ENCODE measurements at regions not wholly inside any gene's neighbourhood (a gene's known extent, or its start where the extent isn't known, plus 50 kb on each side); places are given as distances from the start of the nearest gene placed in this dataset.

DNA sequence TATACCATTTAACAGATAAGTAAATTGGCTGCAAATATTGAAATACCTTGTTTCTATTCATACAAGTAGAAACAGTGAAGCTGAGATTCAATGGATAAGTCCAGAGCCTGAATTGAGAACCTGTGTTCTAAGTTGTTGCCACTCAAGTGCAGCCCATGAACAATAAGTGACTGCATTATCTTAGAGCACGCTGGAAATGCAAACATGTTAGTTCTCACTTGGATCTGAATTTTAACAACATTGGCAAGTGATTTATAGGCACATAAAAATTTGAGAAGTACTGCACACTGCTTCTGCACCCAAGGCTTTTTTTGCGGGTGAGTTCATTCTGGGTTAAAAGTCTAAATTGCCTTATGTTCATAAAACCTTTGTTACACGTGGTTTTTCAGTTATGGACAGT, 484.3 kb downstream of the NAV3 start:
- Histone ChIP-seq H3K27me3 (peaks cover 69% of the 10 kb centered on the region), H3K36me3 (no peaks in the 10 kb centered on the region), H3K4me3 (ENCODE audit: low read depth, low read length) (no peak overlapping the region), H3K9me3 (no peaks in the 10 kb centered on the region), H3K4me1 (no peaks in the 10 kb centered on the region)
- TF ChIP-seq, protein P1, sequence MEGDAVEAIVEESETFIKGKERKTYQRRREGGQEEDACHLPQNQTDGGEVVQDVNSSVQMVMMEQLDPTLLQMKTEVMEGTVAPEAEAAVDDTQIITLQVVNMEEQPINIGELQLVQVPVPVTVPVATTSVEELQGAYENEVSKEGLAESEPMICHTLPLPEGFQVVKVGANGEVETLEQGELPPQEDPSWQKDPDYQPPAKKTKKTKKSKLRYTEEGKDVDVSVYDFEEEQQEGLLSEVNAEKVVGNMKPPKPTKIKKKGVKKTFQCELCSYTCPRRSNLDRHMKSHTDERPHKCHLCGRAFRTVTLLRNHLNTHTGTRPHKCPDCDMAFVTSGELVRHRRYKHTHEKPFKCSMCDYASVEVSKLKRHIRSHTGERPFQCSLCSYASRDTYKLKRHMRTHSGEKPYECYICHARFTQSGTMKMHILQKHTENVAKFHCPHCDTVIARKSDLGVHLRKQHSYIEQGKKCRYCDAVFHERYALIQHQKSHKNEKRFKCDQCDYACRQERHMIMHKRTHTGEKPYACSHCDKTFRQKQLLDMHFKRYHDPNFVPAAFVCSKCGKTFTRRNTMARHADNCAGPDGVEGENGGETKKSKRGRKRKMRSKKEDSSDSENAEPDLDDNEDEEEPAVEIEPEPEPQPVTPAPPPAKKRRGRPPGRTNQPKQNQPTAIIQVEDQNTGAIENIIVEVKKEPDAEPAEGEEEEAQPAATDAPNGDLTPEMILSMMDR (IDR thresholded peaks at IDR 0.05; ENCODE audit: low read depth, low read length): no peak
- DNase-seq: no peak

DNA sequence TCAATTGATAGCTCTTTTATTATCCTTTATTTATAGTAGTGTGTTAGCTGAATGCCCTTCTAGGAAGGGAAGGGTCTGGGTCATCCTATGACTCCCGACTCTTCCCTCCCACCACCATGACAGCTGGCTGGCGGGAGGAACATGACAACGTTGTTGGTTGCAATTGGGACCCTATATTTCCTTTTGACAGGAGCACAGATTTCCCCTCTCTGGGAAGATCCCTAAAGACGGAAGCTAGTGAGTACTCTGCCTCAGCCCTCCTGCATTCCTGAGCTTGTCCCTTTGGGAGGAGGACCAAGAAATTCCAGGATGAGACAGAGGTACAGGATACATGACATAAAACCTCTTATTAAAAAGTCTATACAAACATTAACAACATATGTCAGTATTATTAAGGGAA, 485.4 kb downstream of the NAV3 start:
- DNase-seq: no peak
- Histone ChIP-seq H3K4me1 (no peaks in the 10 kb centered on the region), H3K9me3 (no peaks in the 10 kb centered on the region), H3K36me3 (no peaks in the 10 kb centered on the region), H3K27me3 (peaks cover 75% of the 10 kb centered on the region), H3K4me3 (ENCODE audit: low read depth, low read length) (no peak overlapping the region)
- TF ChIP-seq, protein P1 (IDR thresholded peaks at IDR 0.05; ENCODE audit: low read depth, low read length): no peak

DNA sequence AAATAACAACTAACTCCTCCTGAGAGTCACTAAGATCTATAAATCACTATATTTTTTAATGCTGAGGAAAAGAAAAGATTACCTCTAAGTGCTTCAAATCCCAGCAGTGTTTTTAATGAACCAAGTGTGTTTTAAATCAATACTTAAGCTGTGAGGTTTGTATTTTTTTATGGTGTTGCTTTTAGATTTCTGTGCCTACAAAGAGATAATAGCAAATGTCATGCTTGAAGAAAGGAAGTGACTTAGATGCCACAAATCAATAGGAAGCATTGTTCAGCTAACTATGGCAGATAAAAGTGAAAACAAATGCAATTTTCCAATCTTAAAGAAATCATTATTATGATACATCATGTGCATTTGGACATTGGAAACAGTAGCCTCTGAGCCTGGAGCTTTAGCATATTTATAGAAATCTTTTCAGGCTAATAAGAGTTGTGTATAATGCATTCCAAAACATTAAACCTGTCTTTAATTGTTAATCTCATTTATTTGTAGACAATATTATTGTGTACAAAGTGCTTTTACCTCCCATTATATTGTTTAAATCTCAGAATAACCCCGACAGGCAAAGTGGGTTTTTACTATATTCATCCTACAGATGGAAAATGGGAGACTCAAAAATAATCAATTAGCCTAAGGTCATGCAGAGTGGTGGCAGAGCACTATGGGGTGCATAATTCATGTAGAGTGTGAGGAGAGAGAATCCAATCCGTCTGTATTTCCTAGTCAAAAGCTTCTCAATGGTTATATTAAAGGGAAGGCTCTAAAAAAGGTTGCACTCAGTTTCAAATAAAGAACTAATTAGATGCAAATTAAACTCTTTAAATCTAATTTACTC, 486.2 kb downstream of the NAV3 start:
- no peaks in the 10 kb centered on the region for H3K4me1 ChIP-seq
- H3K4me3 ChIP-seq (ENCODE audit: low read depth, low read length): no peak overlapping the region
- peaks cover 74% of the 10 kb centered on the region for H3K27me3 ChIP-seq
- TF ChIP-seq, protein P1 (IDR thresholded peaks at IDR 0.05; ENCODE audit: low read depth, low read length): no peak
- no peaks in the 10 kb centered on the region for H3K9me3 ChIP-seq
- no peak for DNase-seq
- H3K36me3 ChIP-seq: no peaks in the 10 kb centered on the region

DNA sequence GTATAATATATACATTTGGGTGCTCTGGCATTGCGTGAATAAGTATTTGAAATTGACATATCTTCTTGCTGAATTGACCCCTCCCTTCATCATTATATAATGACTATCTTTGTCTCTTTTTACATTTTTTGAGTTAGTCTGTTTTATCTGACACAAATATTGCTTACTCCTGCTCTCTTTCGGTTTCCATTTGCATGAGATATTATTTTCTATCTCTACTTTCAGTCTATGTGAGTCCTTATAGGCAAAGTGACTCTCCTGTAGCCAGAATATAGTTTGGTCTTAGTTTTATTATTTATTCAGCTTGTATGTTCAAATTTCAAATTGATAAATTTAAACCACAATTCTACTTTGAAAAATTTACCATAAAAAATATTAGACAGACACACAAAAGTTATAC, 491.0 kb downstream of the NAV3 start:
- Histone ChIP-seq H3K27me3 (peaks cover 53% of the 10 kb centered on the region), H3K9me3 (no peaks in the 10 kb centered on the region), H3K4me3 (ENCODE audit: low read depth, low read length) (no peak overlapping the region), H3K4me1 (no peaks in the 10 kb centered on the region), H3K36me3 (no peaks in the 10 kb centered on the region)
- TF ChIP-seq, protein P1 (IDR thresholded peaks at IDR 0.05; ENCODE audit: low read depth, low read length): no peak
- DNase-seq: no peak

DNA sequence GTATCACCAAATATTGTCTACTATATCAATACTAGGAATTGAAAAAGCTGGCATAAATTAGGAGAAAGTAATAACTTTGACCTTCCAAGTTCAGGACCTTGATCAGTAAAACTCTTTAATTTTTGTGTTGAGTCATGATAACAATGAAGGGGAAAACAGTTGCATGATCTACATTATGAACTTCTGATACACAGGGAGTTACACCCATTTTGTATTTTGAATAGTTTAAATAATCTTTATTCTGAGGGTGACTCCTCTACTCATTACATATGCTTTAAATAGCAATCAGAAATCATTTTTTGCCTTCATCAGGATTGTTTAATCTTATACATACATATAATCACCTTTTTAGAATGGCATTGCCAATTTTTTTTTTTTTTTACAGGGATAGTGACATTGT, 492.5 kb downstream of the NAV3 start:
- H3K4me1 ChIP-seq: no peaks in the 10 kb centered on the region

DNA sequence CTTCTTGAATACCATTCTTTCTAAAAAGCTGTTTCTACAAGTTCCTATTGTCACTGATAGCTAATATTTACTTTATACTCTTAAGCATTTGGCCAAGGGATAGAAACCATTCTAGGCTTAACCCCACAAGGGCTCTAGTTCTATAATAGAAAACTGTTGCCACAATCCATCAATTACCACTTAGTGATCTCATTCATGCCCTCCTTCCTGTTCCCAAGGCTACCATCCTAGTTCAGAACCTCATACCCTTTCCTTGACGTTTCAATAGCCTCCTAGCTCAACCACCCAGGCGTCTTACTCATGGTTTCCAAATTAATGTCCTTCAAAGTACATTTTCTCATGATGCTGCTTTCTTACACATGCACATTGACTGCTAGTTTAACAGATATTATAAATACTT, 493.5 kb downstream of the NAV3 start:
- TF ChIP-seq, protein P1 (IDR thresholded peaks at IDR 0.05; ENCODE audit: low read depth, low read length): no peak
- H3K9me3 ChIP-seq: no peaks in the 10 kb centered on the region
- peaks cover 33% of the 10 kb centered on the region for H3K27me3 ChIP-seq
- H3K4me3 ChIP-seq (ENCODE audit: low read depth, low read length): no peak overlapping the region
- H3K4me1 ChIP-seq: no peaks in the 10 kb centered on the region
- H3K36me3 ChIP-seq: no peaks in the 10 kb centered on the region
- no peak for DNase-seq

More for the DNA sequence above, 492.5 kb downstream of the NAV3 start:
- peaks cover 38% of the 10 kb centered on the region for H3K27me3 ChIP-seq
- TF ChIP-seq, protein P1 (IDR thresholded peaks at IDR 0.05; ENCODE audit: low read depth, low read length): no peak
- H3K4me3 ChIP-seq (ENCODE audit: low read depth, low read length): no peak overlapping the region
- no peak for DNase-seq
- H3K9me3 ChIP-seq: no peaks in the 10 kb centered on the region
- no peaks in the 10 kb centered on the region for H3K36me3 ChIP-seq

Measured in BE2C (cell line).